GM23338 (cell line): ENCODE measurements at regions not wholly inside any gene's neighbourhood (a gene's known extent, or its start where the extent isn't known, plus 50 kb on each side); places are given as distances from the start of the nearest gene placed in this dataset.

Source experiments
- ATAC-seq: fragments of 200-7000 bp; cut with Tn5 transposase; 3 replicates; pipeline ENCODE4 v1.9.1; 2020
- DNase-seq: peaks from one replicate; pipeline ENCODE4 v3.0.0-alpha.2; 2015; ENCODE audit warnings: low spot score
- H2AFZ ChIP-seq: fragments of 200-600 bp; sonication (generic); 2 replicates; pipeline ENCODE4 v1.8.0; 2016; ENCODE audit warnings: antibody characterized with exemption, mild to moderate bottlenecking, moderate library complexity
- H3F3A ChIP-seq: fragments of 200-600 bp; sonication (generic); replicated peaks from 2 replicates; pipeline ENCODE4 v1.8.0; 2017; ENCODE audit warnings: antibody characterized with exemption, mixed run types, low read depth
- H3K27ac ChIP-seq: fragments of 200-600 bp; sonication (generic); 2 replicates; pipeline ENCODE4 v1.6.1; 2016; ENCODE audit warnings: low read depth
- H3K27me3 ChIP-seq: fragments of 200-600 bp; sonication (generic); 2 replicates; pipeline ENCODE4 v1.8.0; 2016; ENCODE audit warnings: mild to moderate bottlenecking, mixed run types, moderate library complexity; ENCODE audit not compliant: insufficient read depth
- H3K36me3 ChIP-seq: fragments of 200-600 bp; sonication (generic); 2 replicates; pipeline ENCODE4 v1.8.0; 2016; ENCODE audit warnings: mild to moderate bottlenecking; ENCODE audit not compliant: insufficient read depth
- H3K4me1 ChIP-seq: fragments of 200-600 bp; sonication (generic); 2 replicates; pipeline ENCODE4 v1.8.0; 2016; ENCODE audit warnings: mild to moderate bottlenecking, moderate library complexity; ENCODE audit not compliant: insufficient read depth
- H3K4me2 ChIP-seq: fragments of 200-600 bp; sonication (generic); 2 replicates; pipeline ENCODE4 v1.7.1; 2017; ENCODE audit warnings: mixed run types
- H3K4me3 ChIP-seq: fragments of 200-600 bp; sonication (generic); 2 replicates; pipeline ENCODE4 v1.6.1; 2016; ENCODE audit warnings: mixed run types
- H3K79me2 ChIP-seq: fragments of 200-600 bp; sonication (generic); replicated peaks from 2 replicates; pipeline ENCODE4 v1.8.0; 2017; ENCODE audit warnings: mild to moderate bottlenecking; ENCODE audit not compliant: insufficient read depth
- H3K9me2 ChIP-seq: fragments of 200-600 bp; sonication (generic); 2 replicates; pipeline ENCODE4 v1.8.0; 2017; ENCODE audit not compliant: insufficient read depth
- H4K20me1 ChIP-seq: fragments of 200-600 bp; sonication (generic); replicated peaks from 2 replicates; pipeline ENCODE4 v1.8.0; 2017; ENCODE audit warnings: mild to moderate bottlenecking; ENCODE audit not compliant: insufficient read depth
- H3K27ac Mint-ChIP-seq: 2 replicates; pipeline ENCODE4 v1.8.0; 2020; ENCODE audit warnings: inconsistent platforms, mild to moderate bottlenecking, moderate library complexity, mixed read lengths
- H3K27me3 Mint-ChIP-seq: 3 replicates; pipeline ENCODE4 v1.8.0; 2022; ENCODE audit warnings: low read depth, mild to moderate bottlenecking, moderate library complexity, mixed read lengths, inconsistent platforms; ENCODE audit not compliant: insufficient read depth, poor library complexity
- H3K36me3 Mint-ChIP-seq: 3 replicates; pipeline ENCODE4 v1.8.0; 2021; ENCODE audit warnings: low read depth, mild to moderate bottlenecking, inconsistent platforms, moderate library complexity, mixed read lengths
- H3K4me1 Mint-ChIP-seq: 3 replicates; pipeline ENCODE4 v1.8.0; 2020; ENCODE audit warnings: mild to moderate bottlenecking, inconsistent platforms, mixed read lengths
- H3K4me3 Mint-ChIP-seq: 3 replicates; pipeline ENCODE4 v1.8.0; 2021; ENCODE audit warnings: moderate library complexity, mild to moderate bottlenecking, inconsistent platforms, mixed read lengths
- H3K9me3 Mint-ChIP-seq: 3 replicates; pipeline ENCODE4 v1.8.0; 2020; ENCODE audit warnings: moderate library complexity, mild to moderate bottlenecking, inconsistent platforms, mixed read lengths
- EZH2 ChIP-seq: fragments of 200-600 bp; sonication (generic); IDR thresholded peaks from one replicate; pipeline ENCODE4 v1.8.0; 2017; ENCODE audit warnings: antibody characterized with exemption, mild to moderate bottlenecking, low read depth; ENCODE audit not compliant: unreplicated experiment
- EZH2phosphoT487 ChIP-seq: fragments of 200-600 bp; sonication (generic); IDR thresholded peaks from one replicate; pipeline ENCODE4 v1.8.1; 2018; ENCODE audit warnings: antibody characterized with exemption; ENCODE audit not compliant: unreplicated experiment
- JUNB ChIP-seq: IDR thresholded peaks from one replicate; pipeline ENCODE4 v1.6.1; 2016; ENCODE audit warnings: antibody characterized with exemption; ENCODE audit not compliant: unreplicated experiment
- NANOG ChIP-seq: IDR thresholded peaks from 2 replicates; pipeline ENCODE4 v1.6.1; 2016; ENCODE audit warnings: antibody characterized with exemption, borderline replicate concordance
- POLR2AphosphoS5 ChIP-seq: IDR thresholded peaks from 2 replicates; pipeline ENCODE4 v1.6.1; 2016; ENCODE audit warnings: antibody characterized with exemption, low read depth
- STAT1 ChIP-seq: IDR thresholded peaks from one replicate; pipeline ENCODE4 v1.6.1; 2016; ENCODE audit warnings: antibody characterized with exemption; ENCODE audit not compliant: unreplicated experiment
- ZNF114 ChIP-seq: fragments of 250-450 bp; sonication (Bioruptor Pico); IDR thresholded peaks from 2 replicates; pipeline ENCODE4 v1.5.0; 2020; ENCODE audit warnings: mild to moderate bottlenecking, moderate library complexity
- ZNF331 ChIP-seq: fragments of 250-450 bp; sonication (Bioruptor Pico); IDR thresholded peaks from 2 replicates; pipeline ENCODE4 v1.5.0; 2020; ENCODE audit warnings: low read depth, mild to moderate bottlenecking, moderate library complexity
- TF ChIP-seq, protein P1 (sequence below): IDR thresholded peaks from 2 replicates; pipeline ENCODE4 v1.6.1; 2016; ENCODE audit warnings: antibody characterized with exemption
- TF ChIP-seq, protein P2 (sequence below): IDR thresholded peaks from one replicate; pipeline ENCODE4 v1.6.1; 2018; ENCODE audit warnings: antibody characterized with exemption; ENCODE audit not compliant: unreplicated experiment

GRCh38 chr6:103236923-103237322, 1622.8 kb downstream of the HACE1 start:
- Histone ChIP-seq H3K27ac (no peak overlapping the region), H3K27me3 (no peaks in the 10 kb centered on the region), H2AFZ (no peak overlapping the region), H3K9me2 (0 out of 2 replicates have a peak, but pooled peaks cover 4% of the 10 kb centered on the region), H3F3A (no peaks in the 10 kb centered on the region), H3K4me1 (no peaks in the 10 kb centered on the region), H3K36me3 (no peaks in the 10 kb centered on the region), H3K79me2 (no peaks in the 10 kb centered on the region), H3K4me3 (no peak overlapping the region), H3K4me2 (no peak overlapping the region), H4K20me1 (no peaks in the 10 kb centered on the region)
- Mint-ChIP-seq H3K36me3 (no peaks in the 10 kb centered on the region), H3K9me3 (no peaks in the 10 kb centered on the region), H3K27me3 (no peaks in the 10 kb centered on the region), H3K4me1 (no peaks in the 10 kb centered on the region), H3K27ac (no peak overlapping the region), H3K4me3 (no peak overlapping the region)
- ATAC-seq (no peak), DNase-seq (no peak)
- TF ChIP-seq, protein P1, sequence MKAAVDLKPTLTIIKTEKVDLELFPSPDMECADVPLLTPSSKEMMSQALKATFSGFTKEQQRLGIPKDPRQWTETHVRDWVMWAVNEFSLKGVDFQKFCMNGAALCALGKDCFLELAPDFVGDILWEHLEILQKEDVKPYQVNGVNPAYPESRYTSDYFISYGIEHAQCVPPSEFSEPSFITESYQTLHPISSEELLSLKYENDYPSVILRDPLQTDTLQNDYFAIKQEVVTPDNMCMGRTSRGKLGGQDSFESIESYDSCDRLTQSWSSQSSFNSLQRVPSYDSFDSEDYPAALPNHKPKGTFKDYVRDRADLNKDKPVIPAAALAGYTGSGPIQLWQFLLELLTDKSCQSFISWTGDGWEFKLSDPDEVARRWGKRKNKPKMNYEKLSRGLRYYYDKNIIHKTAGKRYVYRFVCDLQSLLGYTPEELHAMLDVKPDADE, result no peak
- no peak for TF ChIP-seq EZH2
- TF ChIP-seq EZH2phosphoT487, result no peak
- no peak for TF ChIP-seq STAT1
- TF ChIP-seq, protein P2, sequence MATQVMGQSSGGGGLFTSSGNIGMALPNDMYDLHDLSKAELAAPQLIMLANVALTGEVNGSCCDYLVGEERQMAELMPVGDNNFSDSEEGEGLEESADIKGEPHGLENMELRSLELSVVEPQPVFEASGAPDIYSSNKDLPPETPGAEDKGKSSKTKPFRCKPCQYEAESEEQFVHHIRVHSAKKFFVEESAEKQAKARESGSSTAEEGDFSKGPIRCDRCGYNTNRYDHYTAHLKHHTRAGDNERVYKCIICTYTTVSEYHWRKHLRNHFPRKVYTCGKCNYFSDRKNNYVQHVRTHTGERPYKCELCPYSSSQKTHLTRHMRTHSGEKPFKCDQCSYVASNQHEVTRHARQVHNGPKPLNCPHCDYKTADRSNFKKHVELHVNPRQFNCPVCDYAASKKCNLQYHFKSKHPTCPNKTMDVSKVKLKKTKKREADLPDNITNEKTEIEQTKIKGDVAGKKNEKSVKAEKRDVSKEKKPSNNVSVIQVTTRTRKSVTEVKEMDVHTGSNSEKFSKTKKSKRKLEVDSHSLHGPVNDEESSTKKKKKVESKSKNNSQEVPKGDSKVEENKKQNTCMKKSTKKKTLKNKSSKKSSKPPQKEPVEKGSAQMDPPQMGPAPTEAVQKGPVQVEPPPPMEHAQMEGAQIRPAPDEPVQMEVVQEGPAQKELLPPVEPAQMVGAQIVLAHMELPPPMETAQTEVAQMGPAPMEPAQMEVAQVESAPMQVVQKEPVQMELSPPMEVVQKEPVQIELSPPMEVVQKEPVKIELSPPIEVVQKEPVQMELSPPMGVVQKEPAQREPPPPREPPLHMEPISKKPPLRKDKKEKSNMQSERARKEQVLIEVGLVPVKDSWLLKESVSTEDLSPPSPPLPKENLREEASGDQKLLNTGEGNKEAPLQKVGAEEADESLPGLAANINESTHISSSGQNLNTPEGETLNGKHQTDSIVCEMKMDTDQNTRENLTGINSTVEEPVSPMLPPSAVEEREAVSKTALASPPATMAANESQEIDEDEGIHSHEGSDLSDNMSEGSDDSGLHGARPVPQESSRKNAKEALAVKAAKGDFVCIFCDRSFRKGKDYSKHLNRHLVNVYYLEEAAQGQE, result no peak
- no peak for TF ChIP-seq ZNF331 (CRISPR knock-in tag)
- TF ChIP-seq JUNB, result no peak
- no peak for TF ChIP-seq NANOG
- TF ChIP-seq ZNF114 (CRISPR knock-in tag), result no peak
- TF ChIP-seq POLR2AphosphoS5, result no peak

DNA sequence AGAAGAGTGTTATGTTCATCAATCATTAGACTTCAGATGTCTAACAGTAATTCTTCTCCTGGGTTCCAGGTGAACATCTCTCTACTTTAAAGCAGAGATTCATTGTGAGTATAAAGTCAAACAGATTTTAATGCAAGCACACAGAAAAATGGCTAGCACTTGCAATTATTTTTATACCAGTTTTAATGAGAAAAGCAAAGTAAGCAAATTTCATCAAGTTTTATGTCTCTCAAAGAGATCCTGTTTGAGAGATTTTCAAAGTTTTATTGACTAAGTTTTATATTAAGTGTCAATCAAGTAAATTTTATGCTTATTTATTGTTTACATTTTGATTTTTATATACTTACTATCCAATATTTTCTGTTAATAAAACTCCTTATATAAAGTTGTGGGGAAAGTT, 1628.5 kb downstream of the HACE1 start:
- Histone ChIP-seq H3K27ac (no peak overlapping the region), H4K20me1 (no peaks in the 10 kb centered on the region), H3K4me1 (no peaks in the 10 kb centered on the region), H3F3A (no peaks in the 10 kb centered on the region), H3K27me3 (no peaks in the 10 kb centered on the region), H3K79me2 (no peaks in the 10 kb centered on the region), H3K36me3 (0 out of 2 replicates have a peak, but pooled peaks cover 7% of the 10 kb centered on the region), H2AFZ (no peak overlapping the region), H3K4me2 (no peak overlapping the region), H3K4me3 (no peak overlapping the region), H3K9me2 (no peaks in the 10 kb centered on the region)
- H3K9me3 Mint-ChIP-seq, result peaks cover 29% of the 10 kb centered on the region
- ATAC-seq (no peak), DNase-seq (no peak)
- H3K4me3 Mint-ChIP-seq, result no peak overlapping the region
- H3K36me3 Mint-ChIP-seq, result peaks cover 25% of the 10 kb centered on the region
- H3K27me3 Mint-ChIP-seq, result no peaks in the 10 kb centered on the region
- H3K27ac Mint-ChIP-seq, result no peak overlapping the region
- H3K4me1 Mint-ChIP-seq, result no peaks in the 10 kb centered on the region
- TF ChIP-seq, protein P1, result no peak
- TF ChIP-seq ZNF331 (CRISPR knock-in tag) (no peak), STAT1 (no peak), ZNF114 (CRISPR knock-in tag) (no peak), EZH2 (no peak), NANOG (no peak)
